ENCODE measurements at regions not wholly inside any gene's neighbourhood (a gene's known extent, or its start where the extent isn't known, plus 50 kb on each side); places are given as distances from the start of the nearest gene placed in this dataset.

GRCh38 chr16:47806309-47806847, 345.2 kb downstream of the PHKB start:
- DNase-seq (ENCODE audit: low spot score, unreplicated experiment): no peak
- no peak overlapping the region for H3K4me3 Mint-ChIP-seq (ENCODE audit: low read depth)

GRCh38 chr16:47787696-47788095, 326.6 kb downstream of the PHKB start:
- peak; percentile 25 for DNase-seq (ENCODE audit: low spot score, unreplicated experiment)
- H3K27ac Mint-ChIP-seq: no peak overlapping the region
- no peaks in the 10 kb centered on the region for H3K4me1 Mint-ChIP-seq (ENCODE audit: low read depth)
- H3K4me3 Mint-ChIP-seq (ENCODE audit: low read depth): no peak overlapping the region
- no peak for TF ChIP-seq CTCF (IDR thresholded peaks at IDR 0.05; ENCODE audit: unreplicated experiment)
- no peaks in the 10 kb centered on the region for H3K36me3 Mint-ChIP-seq (ENCODE audit: insufficient read depth)
- H3K9me3 Mint-ChIP-seq (ENCODE audit: low read depth): peaks cover 25% of the 10 kb centered on the region
- peaks cover 5% of the 10 kb centered on the region for H3K27me3 Mint-ChIP-seq

More at GRCh38 chr16:47806309-47806847, 345.2 kb downstream of the PHKB start:
- no peak for TF ChIP-seq CTCF (IDR thresholded peaks at IDR 0.05; ENCODE audit: unreplicated experiment)
- Mint-ChIP-seq H3K9me3 (ENCODE audit: low read depth) (peaks cover 4% of the 10 kb centered on the region), H3K4me1 (ENCODE audit: low read depth) (no peaks in the 10 kb centered on the region), H3K27ac (no peak overlapping the region), H3K27me3 (no peaks in the 10 kb centered on the region), H3K36me3 (ENCODE audit: insufficient read depth) (no peaks in the 10 kb centered on the region)

- Mint-ChIP-seq H3K4me1 (ENCODE audit: low read depth) (no peaks in the 10 kb centered on the region), H3K27me3 (peaks cover 5% of the 10 kb centered on the region), H3K4me3 (ENCODE audit: low read depth) (no peak overlapping the region), H3K36me3 (ENCODE audit: insufficient read depth) (no peaks in the 10 kb centered on the region), H3K9me3 (ENCODE audit: low read depth) (no peaks in the 10 kb centered on the region), H3K27ac (no peak overlapping the region)
- no peak for TF ChIP-seq CTCF (IDR thresholded peaks at IDR 0.05; ENCODE audit: unreplicated experiment)
- no peak for DNase-seq (ENCODE audit: low spot score, unreplicated experiment)
These were observed 320.5 kb downstream of the PHKB start for GRCh38 chr16:47781673-47782072.

GRCh38 chr16:47780213-47780875, 319.2 kb downstream of the PHKB start:
- no peak overlapping the region for H3K4me3 Mint-ChIP-seq (ENCODE audit: low read depth)
- no peak for DNase-seq (ENCODE audit: low spot score, unreplicated experiment)
- H3K4me1 Mint-ChIP-seq (ENCODE audit: low read depth): no peaks in the 10 kb centered on the region
- no peaks in the 10 kb centered on the region for H3K36me3 Mint-ChIP-seq (ENCODE audit: insufficient read depth)
- no peak overlapping the region for H3K27ac Mint-ChIP-seq
- TF ChIP-seq CTCF (IDR thresholded peaks at IDR 0.05; ENCODE audit: unreplicated experiment): no peak
- H3K27me3 Mint-ChIP-seq: no peaks in the 10 kb centered on the region
- H3K9me3 Mint-ChIP-seq (ENCODE audit: low read depth): peaks cover 8% of the 10 kb centered on the region

- Mint-ChIP-seq H3K4me3 (ENCODE audit: low read depth) (no peak overlapping the region), H3K27me3 (no peaks in the 10 kb centered on the region), H3K27ac (no peak overlapping the region), H3K4me1 (ENCODE audit: low read depth) (no peaks in the 10 kb centered on the region), H3K9me3 (ENCODE audit: low read depth) (peaks cover 9% of the 10 kb centered on the region), H3K36me3 (ENCODE audit: insufficient read depth) (no peaks in the 10 kb centered on the region)
- DNase-seq (ENCODE audit: low spot score, unreplicated experiment): no peak
- TF ChIP-seq CTCF (IDR thresholded peaks at IDR 0.05; ENCODE audit: unreplicated experiment): no peak
These were observed 318.3 kb downstream of the PHKB start for GRCh38 chr16:47779201-47780016.

Data from progenitor cell of endocrine pancreas (in vitro differentiated cells).